NB4 (cell line): ENCODE measurements at regions not wholly inside any gene's neighbourhood (a gene's known extent, or its start where the extent isn't known, plus 50 kb on each side); places are given as distances from the start of the nearest gene placed in this dataset.

ENCODE experiments used
- DNase-seq: peaks from one replicate; pipeline ENCODE4 v3.0.0; 2010; ENCODE audit warnings: low read depth
- H3K4me3 ChIP-seq: one replicate; pipeline ENCODE4 v1.5.1; 2011; ENCODE audit warnings: mild to moderate bottlenecking, low read depth, low read length, moderate library complexity
- CTCF ChIP-seq: IDR thresholded peaks from one replicate; pipeline ENCODE4 v1.5.1; 2012; ENCODE audit warnings: low read depth, low read length
- MAX ChIP-seq: IDR thresholded peaks from 2 replicates; pipeline ENCODE4 v1.6.1; 2011; ENCODE audit warnings: low read depth, low read length
- MYC ChIP-seq: IDR thresholded peaks from 2 replicates; pipeline ENCODE4 v1.6.1; 2011; ENCODE audit warnings: low read depth, low read length
- POLR2A ChIP-seq: IDR thresholded peaks from 2 replicates; pipeline ENCODE4 v1.6.1; 2011; ENCODE audit warnings: mild to moderate bottlenecking; ENCODE audit not compliant: insufficient read length; ENCODE audit errors: extremely low read depth

GRCh38 chr15:94970802-94971201 is 739.4 kb downstream of the MCTP2 start:
- TF ChIP-seq MAX: no peak
- TF ChIP-seq POLR2A: no peak
- no peak for TF ChIP-seq MYC
- TF ChIP-seq CTCF: no peak
- no peak overlapping the region for H3K4me3 ChIP-seq
- DNase-seq: no peak

DNA sequence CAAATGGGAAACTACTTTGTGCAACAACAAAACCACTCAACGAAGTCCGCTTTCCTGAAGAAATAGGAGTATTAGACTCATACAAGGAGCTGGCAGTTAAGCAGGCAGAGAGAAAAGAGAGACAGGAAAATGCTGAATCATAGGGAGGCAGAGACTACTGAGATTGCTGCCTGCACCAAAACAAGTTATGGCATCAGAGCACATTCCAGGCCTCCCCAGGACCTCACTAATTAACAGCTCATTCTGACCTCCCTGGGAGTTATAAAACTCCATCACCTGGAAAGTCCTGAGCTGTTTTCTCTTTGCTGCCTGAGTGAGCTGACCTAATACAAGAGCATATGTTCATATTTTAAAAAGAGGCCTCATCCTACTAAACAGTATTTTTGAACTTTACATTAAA is 741.0 kb downstream of the MCTP2 start:
- no peak for DNase-seq
- no peak for TF ChIP-seq POLR2A
- TF ChIP-seq MYC: no peak
- no peak for TF ChIP-seq MAX
- TF ChIP-seq CTCF: no peak
- no peak overlapping the region for H3K4me3 ChIP-seq

DNA sequence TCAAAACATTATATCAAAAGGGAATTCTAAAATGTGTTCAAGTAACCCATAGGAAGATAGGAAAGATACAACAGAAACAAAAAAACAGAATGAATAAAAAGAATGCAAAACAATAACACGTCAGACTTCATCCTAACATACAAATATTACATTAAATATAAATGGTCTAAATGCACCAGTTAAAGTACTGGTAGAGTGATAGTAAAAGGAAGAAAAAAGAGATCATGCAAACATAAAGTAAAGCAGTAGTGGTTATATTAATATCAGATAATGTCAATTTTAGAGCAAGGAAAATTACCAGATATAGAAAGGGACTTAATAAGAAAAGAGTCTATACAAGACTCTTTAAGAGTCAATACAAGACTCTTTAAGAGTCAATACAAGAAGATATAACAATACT is 755.7 kb downstream of the MCTP2 start:
- no peak for DNase-seq
- no peak overlapping the region for H3K4me3 ChIP-seq
- TF ChIP-seq CTCF (no peak), MAX (no peak), POLR2A (no peak), MYC (no peak)

GRCh38 chr15:94991718-94992117 is 760.4 kb downstream of the MCTP2 start:
- no peak for DNase-seq
- no peak overlapping the region for H3K4me3 ChIP-seq
- no peak for TF ChIP-seq MYC
- TF ChIP-seq POLR2A: no peak
- no peak for TF ChIP-seq CTCF
- TF ChIP-seq MAX: no peak

DNA sequence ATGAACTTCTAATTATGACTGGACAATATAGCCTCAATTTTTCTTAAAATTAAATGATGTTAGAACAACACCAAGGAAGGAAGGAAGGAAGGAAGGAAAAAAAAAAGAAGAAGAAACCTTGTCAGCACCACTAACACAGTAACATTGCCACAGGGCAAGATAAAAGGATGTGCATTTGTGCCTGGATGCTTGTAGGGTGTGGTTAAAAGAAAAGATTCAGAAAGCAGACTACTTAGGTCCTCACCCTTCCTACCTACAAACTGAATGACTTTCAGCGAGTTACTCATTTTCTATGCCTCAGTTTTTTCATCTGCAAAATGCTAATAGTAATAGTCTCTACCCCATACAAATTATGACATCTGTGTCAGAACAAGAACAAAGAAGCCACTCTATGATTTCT is 778.3 kb downstream of the MCTP2 start:
- no peak overlapping the region for H3K4me3 ChIP-seq
- DNase-seq: no peak
- TF ChIP-seq POLR2A (no peak), CTCF (no peak), MYC (no peak), MAX (no peak)

GRCh38 chr15:95013381-95013780 is 782.0 kb downstream of the MCTP2 start:
- no peak overlapping the region for H3K4me3 ChIP-seq
- no peak for DNase-seq
- TF ChIP-seq POLR2A (no peak), MYC (no peak)
